ENCODE measurements at regions not wholly inside any gene's neighbourhood (a gene's known extent, or its start where the extent isn't known, plus 50 kb on each side); places are given as distances from the start of the nearest gene placed in this dataset.

DNA sequence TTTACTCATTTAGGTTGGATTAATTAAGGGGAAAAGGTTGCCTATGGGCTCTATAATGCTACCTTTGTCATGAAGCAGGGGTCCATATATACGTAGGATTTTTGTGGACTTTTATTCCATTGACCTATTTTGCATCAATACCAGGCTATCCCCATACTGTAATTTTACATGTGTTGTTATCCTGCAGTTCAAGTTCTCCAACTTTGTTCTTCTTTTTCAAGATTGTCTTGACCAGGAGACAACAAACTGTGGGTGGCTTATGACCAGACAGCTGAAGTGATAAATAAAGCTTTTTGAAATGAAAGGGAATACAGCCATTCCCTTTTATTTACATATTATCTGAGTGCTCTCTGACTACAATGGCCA, 345.7 kb downstream of the BARHL2 start:
- TF ChIP-seq, protein P1, sequence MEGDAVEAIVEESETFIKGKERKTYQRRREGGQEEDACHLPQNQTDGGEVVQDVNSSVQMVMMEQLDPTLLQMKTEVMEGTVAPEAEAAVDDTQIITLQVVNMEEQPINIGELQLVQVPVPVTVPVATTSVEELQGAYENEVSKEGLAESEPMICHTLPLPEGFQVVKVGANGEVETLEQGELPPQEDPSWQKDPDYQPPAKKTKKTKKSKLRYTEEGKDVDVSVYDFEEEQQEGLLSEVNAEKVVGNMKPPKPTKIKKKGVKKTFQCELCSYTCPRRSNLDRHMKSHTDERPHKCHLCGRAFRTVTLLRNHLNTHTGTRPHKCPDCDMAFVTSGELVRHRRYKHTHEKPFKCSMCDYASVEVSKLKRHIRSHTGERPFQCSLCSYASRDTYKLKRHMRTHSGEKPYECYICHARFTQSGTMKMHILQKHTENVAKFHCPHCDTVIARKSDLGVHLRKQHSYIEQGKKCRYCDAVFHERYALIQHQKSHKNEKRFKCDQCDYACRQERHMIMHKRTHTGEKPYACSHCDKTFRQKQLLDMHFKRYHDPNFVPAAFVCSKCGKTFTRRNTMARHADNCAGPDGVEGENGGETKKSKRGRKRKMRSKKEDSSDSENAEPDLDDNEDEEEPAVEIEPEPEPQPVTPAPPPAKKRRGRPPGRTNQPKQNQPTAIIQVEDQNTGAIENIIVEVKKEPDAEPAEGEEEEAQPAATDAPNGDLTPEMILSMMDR (conservative IDR thresholded peaks at IDR 0.05 in 1 of 2, IDR thresholded peaks at IDR 0.05 in 1 of 2; ENCODE audit: extremely low read depth in 1 of 2, insufficient read depth in 1 of 2, low read depth in 1 of 2, low read length in 2 of 2): no peak
- TF ChIP-seq EZH2 (IDR thresholded peaks at IDR 0.05; ENCODE audit: borderline replicate concordance, low read length): no peak

Data from mammary epithelial cell (primary cell).